Endodermal cell (in vitro differentiated cells): ENCODE measurements at regions not wholly inside any gene's neighbourhood (a gene's known extent, or its start where the extent isn't known, plus 50 kb on each side); places are given as distances from the start of the nearest gene placed in this dataset.

Experiments
- DNase-seq: peaks from one replicate; pipeline ENCODE4 v3.0.0-alpha.2; 2017
- H3K27ac ChIP-seq: 2 replicates; pipeline ENCODE4 v1.5.1; 2013; ENCODE audit warnings: mild to moderate bottlenecking, low read depth, low read length, moderate library complexity
- H3K27me3 ChIP-seq: 2 replicates; pipeline ENCODE4 v1.6.1; 2013; ENCODE audit warnings: mild to moderate bottlenecking, low read length, moderate library complexity; ENCODE audit not compliant: insufficient read depth, control insufficient read depth, poor library complexity, severe bottlenecking
- H3K36me3 ChIP-seq: 2 replicates; pipeline ENCODE4 v1.7.0; 2013; ENCODE audit warnings: mild to moderate bottlenecking, low read length, moderate library complexity; ENCODE audit not compliant: control insufficient read depth, insufficient read depth
- H3K4me1 ChIP-seq: one replicate; pipeline ENCODE4 v1.7.0; 2013; ENCODE audit warnings: low read length; ENCODE audit not compliant: control insufficient read depth, insufficient read depth
- H3K4me3 ChIP-seq: 2 replicates; pipeline ENCODE4 v1.5.1; 2013; ENCODE audit warnings: mild to moderate bottlenecking, low read length, moderate library complexity
- H3K9ac ChIP-seq: 2 replicates; pipeline ENCODE4 v1.6.1; 2013; ENCODE audit warnings: mild to moderate bottlenecking, low read length, moderate library complexity; ENCODE audit not compliant: poor library complexity, severe bottlenecking; ENCODE audit errors: extremely low read depth
- H3K9me3 ChIP-seq: 2 replicates; pipeline ENCODE4 v1.6.1; 2013; ENCODE audit warnings: mild to moderate bottlenecking, low read length, moderate library complexity; ENCODE audit not compliant: control insufficient read depth
- H3K27ac Mint-ChIP-seq: 2 replicates; pipeline ENCODE4 v1.8.0; 2020; ENCODE audit warnings: mixed read lengths
- H3K27me3 Mint-ChIP-seq: 2 replicates; pipeline ENCODE4 v1.8.0; 2021; ENCODE audit warnings: mild to moderate bottlenecking, mixed read lengths; ENCODE audit not compliant: insufficient read depth
- H3K36me3 Mint-ChIP-seq: 2 replicates; pipeline ENCODE4 v1.8.0; 2020; ENCODE audit warnings: low read depth, mixed read lengths
- H3K4me1 Mint-ChIP-seq: 2 replicates; pipeline ENCODE4 v1.8.0; 2020; ENCODE audit warnings: mixed read lengths
- H3K4me3 Mint-ChIP-seq: 2 replicates; pipeline ENCODE4 v1.8.0; 2020; ENCODE audit warnings: mild to moderate bottlenecking, moderate library complexity, mixed read lengths
- H3K9me3 Mint-ChIP-seq: 2 replicates; pipeline ENCODE4 v1.8.0; 2020; ENCODE audit warnings: mild to moderate bottlenecking, mixed read lengths
- WGBS, 2 experiments: methylation state at CpG; one replicate each; pipeline versions ENCODE4 v1.1.5 to v1.1.7; 2013; ENCODE audit warnings: missing lambda C conversion rate in 2 of 2, mixed read lengths in 1 of 2; ENCODE audit not compliant: insufficient coverage in 1 of 2, insufficient read length in 1 of 2; 5-methylcytosine and 5-hydroxymethylcytosine counted together
- TF ChIP-seq, protein P1 (sequence below): fragments of 200-600 bp; sonication (generic); conservative IDR thresholded peaks from 2 replicates; pipeline ENCODE4 v1.5.0; 2021; ENCODE audit warnings: antibody characterized with exemption, mild to moderate bottlenecking

- Histone ChIP-seq H3K4me1 (no peaks in the 10 kb centered on the region), H3K9me3 (no peaks in the 10 kb centered on the region), H3K9ac (no peak overlapping the region), H3K27ac (no peak overlapping the region), H3K27me3 (no peaks in the 10 kb centered on the region), H3K36me3 (no peaks in the 10 kb centered on the region), H3K4me3 (no peak overlapping the region)
- Mint-ChIP-seq H3K4me3 (no peak overlapping the region), H3K27ac (no peak overlapping the region), H3K27me3 (peaks cover 1% of the 10 kb centered on the region), H3K9me3 (no peaks in the 10 kb centered on the region), H3K4me1 (peaks cover 12% of the 10 kb centered on the region), H3K36me3 (no peaks in the 10 kb centered on the region)
- DNase-seq = no peak
- 100% methylated on average over 1 of the region's 1 CpG; no CpG with 5 or more reads in 1 of the 2 experiments for WGBS, 2 experiments
- TF ChIP-seq, protein P1, sequence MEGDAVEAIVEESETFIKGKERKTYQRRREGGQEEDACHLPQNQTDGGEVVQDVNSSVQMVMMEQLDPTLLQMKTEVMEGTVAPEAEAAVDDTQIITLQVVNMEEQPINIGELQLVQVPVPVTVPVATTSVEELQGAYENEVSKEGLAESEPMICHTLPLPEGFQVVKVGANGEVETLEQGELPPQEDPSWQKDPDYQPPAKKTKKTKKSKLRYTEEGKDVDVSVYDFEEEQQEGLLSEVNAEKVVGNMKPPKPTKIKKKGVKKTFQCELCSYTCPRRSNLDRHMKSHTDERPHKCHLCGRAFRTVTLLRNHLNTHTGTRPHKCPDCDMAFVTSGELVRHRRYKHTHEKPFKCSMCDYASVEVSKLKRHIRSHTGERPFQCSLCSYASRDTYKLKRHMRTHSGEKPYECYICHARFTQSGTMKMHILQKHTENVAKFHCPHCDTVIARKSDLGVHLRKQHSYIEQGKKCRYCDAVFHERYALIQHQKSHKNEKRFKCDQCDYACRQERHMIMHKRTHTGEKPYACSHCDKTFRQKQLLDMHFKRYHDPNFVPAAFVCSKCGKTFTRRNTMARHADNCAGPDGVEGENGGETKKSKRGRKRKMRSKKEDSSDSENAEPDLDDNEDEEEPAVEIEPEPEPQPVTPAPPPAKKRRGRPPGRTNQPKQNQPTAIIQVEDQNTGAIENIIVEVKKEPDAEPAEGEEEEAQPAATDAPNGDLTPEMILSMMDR = peak; percentile 46
Observed at GRCh38 chr12:98137278-98137677, 378.1 kb upstream of the TMPO start.

DNA sequence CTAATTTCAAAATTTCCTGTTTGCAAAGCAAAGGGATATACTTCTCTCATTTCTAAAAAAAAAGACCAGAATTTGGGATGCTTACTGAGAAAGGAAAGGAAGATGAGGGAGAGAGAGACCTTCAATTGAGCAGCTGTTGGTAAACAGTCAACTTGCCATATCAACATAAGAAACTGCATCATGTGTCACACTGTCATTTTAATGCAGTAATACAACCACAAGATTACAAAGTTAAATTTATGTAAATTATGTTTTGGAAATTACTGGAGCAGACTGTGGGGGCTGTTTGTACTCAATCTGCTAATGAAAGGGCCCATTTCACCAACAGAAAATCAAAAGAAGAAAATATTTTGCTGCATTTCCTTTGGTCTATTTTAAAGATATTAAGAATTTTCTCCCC lies 370.4 kb upstream of the TMPO start:
- peaks cover 1% of the 10 kb centered on the region for H3K27me3 Mint-ChIP-seq
- no peak overlapping the region for H3K27ac Mint-ChIP-seq
- no peaks in the 10 kb centered on the region for H3K36me3 Mint-ChIP-seq
- Histone ChIP-seq H3K9me3 (no peaks in the 10 kb centered on the region), H3K9ac (no peak overlapping the region), H3K27me3 (no peaks in the 10 kb centered on the region), H3K27ac (no peak overlapping the region), H3K4me3 (no peak overlapping the region), H3K36me3 (no peaks in the 10 kb centered on the region), H3K4me1 (peaks cover 2% of the 10 kb centered on the region)
- DNase-seq = no peak
- peaks cover 2% of the 10 kb centered on the region for H3K9me3 Mint-ChIP-seq
- TF ChIP-seq, protein P1 = no peak
- H3K4me1 Mint-ChIP-seq = peaks cover 15% of the 10 kb centered on the region
- no peak overlapping the region for H3K4me3 Mint-ChIP-seq

DNA sequence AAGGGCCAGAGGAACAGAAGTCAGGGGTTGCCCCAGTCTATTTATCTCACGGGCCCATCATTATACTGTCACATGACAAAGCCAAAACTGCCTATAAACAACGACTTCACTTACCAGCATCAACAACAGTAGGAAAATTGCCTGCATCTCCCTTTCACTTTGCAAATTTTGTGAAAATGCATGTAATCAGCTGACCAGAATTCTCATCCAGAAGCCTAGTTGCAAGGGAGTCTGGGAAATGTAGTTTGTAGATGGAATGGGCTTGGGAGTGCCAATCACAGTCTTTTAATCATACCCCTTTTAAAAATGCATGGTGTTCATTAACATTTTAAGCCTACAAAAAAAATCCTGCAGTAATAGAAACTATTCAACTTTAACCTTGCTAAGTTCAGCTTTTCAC lies 369.3 kb upstream of the TMPO start:
- peaks cover 2% of the 10 kb centered on the region for H3K9me3 Mint-ChIP-seq
- Histone ChIP-seq H3K9ac (no peak overlapping the region), H3K9me3 (no peaks in the 10 kb centered on the region), H3K4me1 (peaks cover 2% of the 10 kb centered on the region), H3K36me3 (no peaks in the 10 kb centered on the region), H3K27ac (no peak overlapping the region), H3K4me3 (no peak overlapping the region), H3K27me3 (no peaks in the 10 kb centered on the region)
- H3K27ac Mint-ChIP-seq = no peak overlapping the region
- DNase-seq = no peak
- WGBS, 2 experiments = 95 to 100% methylated on average over 1 to 2 of the region's 2 CpGs
- H3K4me1 Mint-ChIP-seq = peaks cover 10% of the 10 kb centered on the region
- H3K4me3 Mint-ChIP-seq = no peak overlapping the region
- no peaks in the 10 kb centered on the region for H3K36me3 Mint-ChIP-seq
- peaks cover 1% of the 10 kb centered on the region for H3K27me3 Mint-ChIP-seq
- TF ChIP-seq, protein P1 = no peak
